Right atrium auricular region (tissue), 2 donors: ENCODE measurements at regions not wholly inside any gene's neighbourhood (a gene's known extent, or its start where the extent isn't known, plus 50 kb on each side); places are given as distances from the start of the nearest gene placed in this dataset.

Source experiments
- DNase-seq: peaks from one replicate; pipeline ENCODE4 v3.0.0-alpha.2; 2019; ENCODE audit warnings: low spot score
- H3K27ac ChIP-seq, 2 donors: fragments of 200-600 bp; sonication (generic); 1 replicate in 1 of 2; 2 replicates in 1 of 2; pipeline ENCODE4 v1.5.1; 2016 to 2019
- H3K27me3 ChIP-seq, 2 donors: fragments of 200-600 bp; sonication (generic); one replicate each; pipeline versions ENCODE4 v1.5.1 to v1.6.0; 2017 to 2019
- H3K36me3 ChIP-seq: fragments of 200-600 bp; sonication (generic); one replicate; pipeline ENCODE4 v1.5.1; 2016
- H3K4me1 ChIP-seq, 2 donors: fragments of 200-600 bp; sonication (generic); one replicate each; pipeline versions ENCODE4 v1.5.1 to v1.6.0; 2017 to 2019
- H3K4me3 ChIP-seq, 2 donors: fragments of 200-600 bp; sonication (generic); 1 replicate in 1 of 2; 2 replicates in 1 of 2; pipeline ENCODE4 v1.5.1; 2017 to 2019; ENCODE audit warnings: mild to moderate bottlenecking in 1 of 2, moderate library complexity in 1 of 2
- H3K9me3 ChIP-seq, 2 donors: fragments of 200-600 bp; sonication (generic); one replicate each; pipeline ENCODE4 v1.5.1; 2019
- CTCF ChIP-seq, 2 donors: fragments of 200-600 bp; sonication (generic); IDR thresholded peaks; one replicate each; pipeline ENCODE4 v1.5.1; 2019; ENCODE audit warnings: antibody characterized with exemption in 2 of 2

DNA sequence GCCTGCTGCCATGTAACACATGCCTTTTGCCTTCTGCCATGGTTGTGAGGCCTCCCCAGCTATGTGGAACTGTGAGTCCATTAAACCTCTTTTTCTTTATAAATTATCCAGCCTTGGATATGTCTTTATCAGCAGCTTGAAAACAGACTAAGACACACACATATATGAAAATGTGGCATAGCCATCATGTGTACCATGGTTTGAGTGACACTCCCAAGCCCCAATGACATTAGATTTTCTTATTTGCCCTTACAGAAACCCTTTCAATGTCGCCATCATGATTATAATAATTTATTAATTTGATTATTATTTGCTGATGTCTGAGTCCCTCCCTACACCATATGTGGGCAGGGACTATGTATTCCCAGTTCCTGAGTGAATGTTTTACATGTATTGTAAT, 63.5 kb upstream of the FGGY start:
- TF ChIP-seq CTCF (IDR thresholded peaks at IDR 0.05): no peak
- Histone ChIP-seq H3K4me3 (no peak overlapping the region), H3K36me3 (no peaks in the 10 kb centered on the region), H3K9me3 (no peaks in the 10 kb centered on the region), H3K4me1 (no peaks in the 10 kb centered on the region), H3K27me3 (no peaks in the 10 kb centered on the region), H3K27ac (no peak overlapping the region)
- DNase-seq: no peak

GRCh38 chr1:59236721-59237545, 60.0 kb upstream of the FGGY start:
- no peaks in the 10 kb centered on the region for H3K36me3 ChIP-seq
- no peaks in the 10 kb centered on the region for H3K4me1 ChIP-seq
- H3K27me3 ChIP-seq: no peaks in the 10 kb centered on the region
- no peak for TF ChIP-seq CTCF (IDR thresholded peaks at IDR 0.05)
- H3K9me3 ChIP-seq: no peaks in the 10 kb centered on the region
- no peak overlapping the region for H3K27ac ChIP-seq
- no peak for DNase-seq
- H3K4me3 ChIP-seq: no peak overlapping the region

- no peak overlapping the region for H3K4me3 ChIP-seq
- DNase-seq: no peak
- TF ChIP-seq CTCF (IDR thresholded peaks at IDR 0.05): no peak
- no peaks in the 10 kb centered on the region for H3K36me3 ChIP-seq
- H3K27me3 ChIP-seq: no peaks in the 10 kb centered on the region
- H3K9me3 ChIP-seq: no peaks in the 10 kb centered on the region
- no peaks in the 10 kb centered on the region for H3K4me1 ChIP-seq
- H3K27ac ChIP-seq: no peak overlapping the region
Measured at GRCh38 chr1:59237900-59238299, 59.0 kb upstream of the FGGY start.

DNA sequence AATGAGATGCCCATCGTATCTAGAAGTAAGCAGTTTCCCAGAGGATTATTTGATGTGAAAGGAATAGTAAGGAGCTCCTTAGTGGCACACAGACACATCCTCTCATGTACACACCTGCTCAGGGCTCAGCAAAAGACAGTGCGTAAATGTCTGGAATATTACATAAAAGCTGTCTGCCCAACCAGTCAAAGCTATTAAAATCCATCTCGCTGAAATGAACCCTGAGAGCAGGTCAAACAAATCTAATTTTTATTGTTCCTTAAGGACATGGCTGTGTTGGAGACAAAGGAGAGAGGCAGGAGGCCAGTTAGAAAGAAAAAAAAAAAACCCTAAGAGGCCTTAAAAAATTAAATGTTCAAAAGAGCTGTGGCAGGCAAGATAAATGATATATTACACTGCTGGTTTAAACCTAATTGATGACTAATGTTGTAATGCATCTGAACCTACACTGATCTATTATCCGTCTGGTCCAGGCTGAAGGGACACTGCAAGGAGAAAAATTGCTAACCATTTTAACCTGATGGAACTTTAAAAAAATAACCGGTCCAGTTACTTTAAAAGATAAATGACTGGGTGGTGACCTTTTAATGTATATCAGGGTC, 58.5 kb upstream of the FGGY start:
- Histone ChIP-seq H3K4me1 (no peaks in the 10 kb centered on the region), H3K9me3 (no peaks in the 10 kb centered on the region), H3K27me3 (no peaks in the 10 kb centered on the region), H3K27ac (no peak overlapping the region), H3K4me3 (no peak overlapping the region), H3K36me3 (no peaks in the 10 kb centered on the region)
- DNase-seq: no peak
- no peak for TF ChIP-seq CTCF (IDR thresholded peaks at IDR 0.05)

DNA sequence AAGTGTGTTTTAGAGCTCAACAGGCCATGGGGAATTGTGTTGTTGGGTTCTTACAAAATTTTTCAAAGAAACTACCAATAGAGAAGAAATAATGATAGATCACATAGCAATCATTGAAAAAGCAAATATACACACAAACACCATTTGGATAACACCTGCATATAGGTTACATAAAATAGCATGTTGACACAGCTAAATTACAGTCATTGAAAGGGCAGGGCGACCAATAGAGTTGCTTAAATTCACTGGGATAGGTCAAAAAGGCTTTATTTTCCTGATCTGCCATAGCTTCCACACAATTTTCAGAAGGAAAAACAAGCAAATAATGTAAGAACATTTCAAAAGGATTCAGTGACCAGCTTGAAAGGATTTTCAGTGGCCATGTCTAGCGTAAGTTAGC, 57.9 kb upstream of the FGGY start:
- TF ChIP-seq CTCF (IDR thresholded peaks at IDR 0.05): no peak
- no peak for DNase-seq
- peaks cover 0 to 3% of the 10 kb centered on the region in 2 donors for H3K9me3 ChIP-seq
- H3K27ac ChIP-seq: no peak overlapping the region
- no peaks in the 10 kb centered on the region for H3K4me1 ChIP-seq
- H3K4me3 ChIP-seq: no peak overlapping the region
- no peaks in the 10 kb centered on the region for H3K27me3 ChIP-seq
- H3K36me3 ChIP-seq: no peaks in the 10 kb centered on the region
